Stimulated activated naive CD8-positive, alpha-beta T cell treated with anti-CD3 and anti-CD28 coated beads, Interleukin-15, Interleukin-2, amounts not matched to agents 100 U/mL and 50 U/mL, for 24 hours (primary cell): ENCODE measurements at regions not wholly inside any gene's neighbourhood (a gene's known extent, or its start where the extent isn't known, plus 50 kb on each side); places are given as distances from the start of the nearest gene placed in this dataset.

Experiments used
- ATAC-seq: fragments of 150-1000 bp; cut with Tn5 transposase; one replicate; pipeline ENCODE4 v1.10.0; 2021
- DNase-seq: peaks from one replicate; pipeline ENCODE4 v3.0.0; 2021

DNA sequence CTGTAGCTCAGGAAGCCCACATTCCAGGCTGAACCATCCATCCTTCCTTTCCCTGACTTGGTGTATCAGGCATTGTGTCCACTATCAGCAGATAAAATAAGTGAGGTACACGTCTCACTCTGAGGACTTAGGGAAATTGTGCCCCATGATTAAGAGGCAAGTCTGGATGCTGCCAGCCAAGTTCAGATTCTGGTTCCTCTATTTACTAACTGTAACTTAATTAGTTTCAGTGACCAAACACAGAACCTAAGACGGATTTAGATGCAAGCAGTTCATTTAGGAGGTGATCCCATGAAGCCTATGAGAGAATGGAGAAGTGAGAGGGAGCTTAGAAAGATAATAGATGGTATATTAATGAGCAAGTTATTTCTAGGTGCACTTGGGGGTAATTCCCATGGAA lies 56.6 kb upstream of the PACRGL start:
- no peak for DNase-seq
- ATAC-seq: no peak

DNA sequence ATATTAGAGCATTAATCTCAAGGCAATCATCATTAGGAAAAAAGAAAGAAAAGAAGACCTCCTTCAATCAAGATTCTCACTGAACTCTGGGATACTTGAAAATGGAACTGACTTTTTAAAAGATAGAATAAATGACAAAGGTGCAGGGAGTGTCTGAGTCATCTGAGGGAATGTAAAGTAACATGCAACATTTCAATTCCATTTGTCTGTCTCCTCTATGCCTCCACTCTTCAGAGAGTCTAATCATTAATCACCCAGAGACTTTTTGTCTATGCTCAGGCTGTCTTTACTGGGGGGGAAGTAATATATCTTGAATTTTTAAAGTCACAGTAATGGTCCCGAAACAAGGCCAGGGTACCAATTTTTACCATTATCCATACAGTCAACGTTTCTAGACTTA lies 55.0 kb upstream of the PACRGL start:
- no peak for ATAC-seq

DNA sequence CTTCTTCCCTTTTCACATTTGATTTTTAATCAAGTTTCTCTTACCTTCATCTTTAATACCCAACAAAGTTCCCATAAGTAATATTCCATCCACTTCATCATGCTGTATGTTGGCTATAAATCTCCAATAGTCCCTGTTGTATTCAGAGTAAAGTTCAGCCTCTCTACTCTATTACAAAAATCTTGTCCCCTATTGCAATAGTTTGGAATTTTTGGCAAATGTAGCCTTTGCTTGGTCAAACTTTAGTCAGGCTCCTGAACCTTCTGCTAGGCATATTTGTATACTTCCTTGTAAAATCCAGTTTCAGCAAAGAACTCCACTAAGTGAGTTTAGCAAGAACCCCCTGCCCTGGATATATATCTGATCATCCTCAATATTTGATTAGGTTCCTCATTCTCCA lies 54.0 kb upstream of the PACRGL start:
- ATAC-seq (no peak), DNase-seq (no peak)

More for the DNA sequence above, 55.0 kb upstream of the PACRGL start:
- DNase-seq: no peak
